ENCODE measurements at regions not wholly inside any gene's neighbourhood (a gene's known extent, or its start where the extent isn't known, plus 50 kb on each side); places are given as distances from the start of the nearest gene placed in this dataset.

GRCh38 chr11:134562941-134563471 is 151.0 kb upstream of the B3GAT1 start:
- H3K4me1 Mint-ChIP-seq = no peaks in the 10 kb centered on the region
- H3K9me3 Mint-ChIP-seq = no peaks in the 10 kb centered on the region
- H3K27me3 Mint-ChIP-seq = peaks cover 22% of the 10 kb centered on the region
- H3K27ac Mint-ChIP-seq = no peak overlapping the region
- ATAC-seq (no peak), DNase-seq (no peak)
- H3K4me3 Mint-ChIP-seq = no peak overlapping the region

- no peak for ATAC-seq
- no peak overlapping the region for H3K27ac Mint-ChIP-seq
- no peaks in the 10 kb centered on the region for H3K4me1 Mint-ChIP-seq
- H3K4me3 Mint-ChIP-seq = no peak overlapping the region
- no peaks in the 10 kb centered on the region for H3K9me3 Mint-ChIP-seq
- peaks cover 29% of the 10 kb centered on the region for H3K27me3 Mint-ChIP-seq
- no peak for DNase-seq
These were observed 150.2 kb upstream of the B3GAT1 start for GRCh38 chr11:134562196-134562595.

- no peak overlapping the region for H3K4me3 Mint-ChIP-seq
- H3K27me3 Mint-ChIP-seq = peaks cover 29% of the 10 kb centered on the region
- DNase-seq (no peak), ATAC-seq (no peak)
- no peaks in the 10 kb centered on the region for H3K4me1 Mint-ChIP-seq
- H3K27ac Mint-ChIP-seq = no peak overlapping the region
- H3K9me3 Mint-ChIP-seq = no peaks in the 10 kb centered on the region
These were observed 149.3 kb upstream of the B3GAT1 start for GRCh38 chr11:134561331-134561720.

- ATAC-seq = no peak
These were observed 148.7 kb upstream of the B3GAT1 start for GRCh38 chr11:134560566-134561330.

GRCh38 chr11:134560066-134560465 is 148.0 kb upstream of the B3GAT1 start:
- Mint-ChIP-seq H3K27ac (peak overlapping the region in 1 of 2 donors; percentile 45), H3K27me3 (peaks cover 29% of the 10 kb centered on the region), H3K4me1 (no peaks in the 10 kb centered on the region), H3K4me3 (no peak overlapping the region), H3K9me3 (no peaks in the 10 kb centered on the region)
- no peak for DNase-seq
- ATAC-seq = peak; percentile 16

More at GRCh38 chr11:134560566-134561330, 148.7 kb upstream of the B3GAT1 start:
- H3K4me3 Mint-ChIP-seq = no peak overlapping the region
- H3K27me3 Mint-ChIP-seq = peaks cover 29% of the 10 kb centered on the region
- no peak overlapping the region for H3K27ac Mint-ChIP-seq
- no peaks in the 10 kb centered on the region for H3K4me1 Mint-ChIP-seq
- H3K9me3 Mint-ChIP-seq = no peaks in the 10 kb centered on the region
- no peak for DNase-seq

GRCh38 chr11:134559602-134559962 is 147.5 kb upstream of the B3GAT1 start:
- DNase-seq (no peak), ATAC-seq (peak; percentile 6)
- Mint-ChIP-seq H3K9me3 (no peaks in the 10 kb centered on the region), H3K27ac (no peak overlapping the region), H3K4me1 (no peaks in the 10 kb centered on the region), H3K27me3 (peaks cover 34% of the 10 kb centered on the region), H3K4me3 (no peak overlapping the region)

- no peak for DNase-seq
- H3K4me3 Mint-ChIP-seq = no peak overlapping the region
- peaks cover 39% of the 10 kb centered on the region for H3K27me3 Mint-ChIP-seq
- no peaks in the 10 kb centered on the region for H3K4me1 Mint-ChIP-seq
- H3K27ac Mint-ChIP-seq = no peak overlapping the region
- ATAC-seq = no peak
- no peaks in the 10 kb centered on the region for H3K9me3 Mint-ChIP-seq
These were observed 147.0 kb upstream of the B3GAT1 start for GRCh38 chr11:134558916-134559601.

- ATAC-seq = no peak
- Mint-ChIP-seq H3K9me3 (no peaks in the 10 kb centered on the region), H3K4me1 (no peaks in the 10 kb centered on the region), H3K4me3 (no peak overlapping the region), H3K27me3 (peaks cover 40% of the 10 kb centered on the region), H3K27ac (no peak overlapping the region)
- no peak for DNase-seq
These were observed 146.3 kb upstream of the B3GAT1 start for GRCh38 chr11:134558258-134558835.

- H3K27ac Mint-ChIP-seq = peak overlapping the region in 1 of 2 donors; percentile 66
- no peaks in the 10 kb centered on the region for H3K9me3 Mint-ChIP-seq
- ATAC-seq (no peak), DNase-seq (no peak)
- H3K4me1 Mint-ChIP-seq = no peaks in the 10 kb centered on the region
- no peak overlapping the region for H3K4me3 Mint-ChIP-seq
- H3K27me3 Mint-ChIP-seq = peaks cover 40% of the 10 kb centered on the region
These were observed 145.7 kb upstream of the B3GAT1 start for GRCh38 chr11:134557571-134558257.

GRCh38 chr11:134556186-134556585 is 144.1 kb upstream of the B3GAT1 start:
- ATAC-seq = no peak
- no peak overlapping the region for H3K27ac Mint-ChIP-seq
- peaks cover 42% of the 10 kb centered on the region for H3K27me3 Mint-ChIP-seq
- no peaks in the 10 kb centered on the region for H3K4me1 Mint-ChIP-seq
- no peak overlapping the region for H3K4me3 Mint-ChIP-seq
- DNase-seq = no peak
- no peaks in the 10 kb centered on the region for H3K9me3 Mint-ChIP-seq

GRCh38 chr11:134555510-134555909 is 143.5 kb upstream of the B3GAT1 start:
- Mint-ChIP-seq H3K27ac (no peak overlapping the region), H3K9me3 (peaks cover 0 to 2% of the 10 kb centered on the region in 2 donors), H3K4me3 (no peak overlapping the region), H3K27me3 (peaks cover 49% of the 10 kb centered on the region), H3K4me1 (no peaks in the 10 kb centered on the region)
- DNase-seq = no peak
- ATAC-seq = no peak

- H3K27me3 Mint-ChIP-seq = peaks cover 49% of the 10 kb centered on the region
- ATAC-seq (no peak), DNase-seq (no peak)
- no peak overlapping the region for H3K27ac Mint-ChIP-seq
- no peaks in the 10 kb centered on the region for H3K4me1 Mint-ChIP-seq
- H3K4me3 Mint-ChIP-seq = no peak overlapping the region
- H3K9me3 Mint-ChIP-seq = peaks cover 0 to 5% of the 10 kb centered on the region in 2 donors
These were observed 142.8 kb upstream of the B3GAT1 start for GRCh38 chr11:134554861-134555260.

GRCh38 chr11:134554106-134554505 is 142.1 kb upstream of the B3GAT1 start:
- peaks cover 43% of the 10 kb centered on the region for H3K27me3 Mint-ChIP-seq
- DNase-seq = no peak

GRCh38 chr11:134552749-134553148 is 140.7 kb upstream of the B3GAT1 start:
- peaks cover 40% of the 10 kb centered on the region for H3K27me3 Mint-ChIP-seq
- peaks cover 0 to 5% of the 10 kb centered on the region in 2 donors for H3K9me3 Mint-ChIP-seq
- DNase-seq (no peak), ATAC-seq (no peak)
- no peak overlapping the region for H3K27ac Mint-ChIP-seq
- no peak overlapping the region for H3K4me3 Mint-ChIP-seq
- H3K4me1 Mint-ChIP-seq = no peaks in the 10 kb centered on the region

More at GRCh38 chr11:134554106-134554505, 142.1 kb upstream of the B3GAT1 start:
- no peak overlapping the region for H3K4me3 Mint-ChIP-seq
- no peak for ATAC-seq
- H3K9me3 Mint-ChIP-seq = peaks cover 0 to 5% of the 10 kb centered on the region in 2 donors
- H3K4me1 Mint-ChIP-seq = no peaks in the 10 kb centered on the region
- H3K27ac Mint-ChIP-seq = no peak overlapping the region

GRCh38 chr11:134545521-134545920 is 133.5 kb upstream of the B3GAT1 start:
- Mint-ChIP-seq H3K27me3 (peaks cover 57% of the 10 kb centered on the region), H3K9me3 (peaks cover 3 to 8% of the 10 kb centered on the region in 2 donors), H3K27ac (no peak overlapping the region), H3K4me1 (no peaks in the 10 kb centered on the region), H3K4me3 (no peak overlapping the region)
- ATAC-seq (no peak), DNase-seq (no peak)
